HG02798 (cell line): ENCODE measurements at regions not wholly inside any gene's neighbourhood (a gene's known extent, or its start where the extent isn't known, plus 50 kb on each side); places are given as distances from the start of the nearest gene placed in this dataset.
"Not testable (repeated sequence)": the region's sequence is repeated elsewhere in the genome, so short reads cannot be mapped to it uniquely, and the experiment has no call there.

Source experiments
- ATAC-seq: cut with Tn5 transposase; IDR thresholded peaks from one replicate; pipeline ENCODE4 v1.9.1; 2021; ENCODE audit warnings: mild to moderate bottlenecking; ENCODE audit not compliant: unreplicated experiment, poor library complexity

DNA sequence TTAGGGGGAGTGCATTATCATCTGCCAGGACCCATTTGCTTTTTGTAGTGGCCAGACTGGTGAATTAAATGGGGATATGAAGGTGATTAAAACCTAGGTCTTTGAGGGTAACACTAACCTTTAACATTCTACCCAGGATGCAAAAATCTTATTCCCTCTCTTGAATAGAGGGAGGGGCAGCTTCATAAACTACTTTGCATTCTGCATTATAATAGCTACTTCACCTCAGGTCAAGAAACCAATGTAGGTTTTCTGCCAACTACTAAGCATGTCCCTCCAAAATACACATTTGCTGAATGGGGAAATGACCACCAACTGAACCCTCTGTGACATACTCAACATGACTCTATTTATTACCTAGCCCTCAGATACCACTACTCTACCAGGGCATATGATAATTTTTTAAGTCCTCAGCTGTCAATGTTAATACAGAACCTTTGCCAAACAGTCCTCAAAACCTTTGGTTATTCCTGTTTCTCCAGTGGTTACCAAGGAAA lies 477.6 kb upstream of the CD180 start:
- no peak for ATAC-seq

DNA sequence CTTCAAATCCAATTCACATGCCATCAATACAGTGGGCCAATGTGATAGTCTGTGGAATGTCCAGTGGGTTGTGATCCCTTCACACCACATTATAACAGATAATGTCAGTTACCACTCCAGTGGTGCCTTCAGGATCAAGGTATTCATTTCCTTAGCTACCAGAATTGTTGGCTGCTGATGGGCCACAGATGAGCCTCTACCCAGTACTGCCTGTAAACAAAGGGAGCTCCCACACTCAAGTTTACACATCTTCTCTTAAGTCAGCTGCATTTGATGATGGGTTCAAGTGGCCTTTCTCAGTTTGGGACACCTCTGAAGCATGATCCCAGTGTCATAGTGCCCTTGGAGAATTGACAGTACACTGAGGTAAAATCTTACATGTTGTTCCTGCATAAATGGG lies 477.0 kb upstream of the CD180 start:
- ATAC-seq, result no peak

DNA sequence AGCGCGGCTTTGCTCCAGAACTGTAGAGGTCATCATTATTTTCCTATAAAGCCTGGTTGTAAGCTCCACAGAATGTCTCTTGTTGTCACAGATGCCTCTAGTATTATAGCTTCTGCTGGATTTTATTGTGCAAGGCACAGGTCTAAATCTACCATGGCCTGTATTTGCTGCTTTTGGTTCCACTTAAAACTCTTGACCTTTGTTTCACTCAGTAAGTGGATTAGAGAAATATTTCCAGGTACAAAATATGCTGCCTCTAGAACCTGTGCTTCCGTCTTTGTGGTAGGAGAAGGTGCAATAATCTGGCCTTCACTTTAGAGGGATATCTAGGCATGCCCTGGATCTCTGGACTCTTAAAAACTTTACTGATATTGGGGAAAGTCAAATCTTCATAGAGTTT lies 476.6 kb upstream of the CD180 start:
- no peak for ATAC-seq

DNA sequence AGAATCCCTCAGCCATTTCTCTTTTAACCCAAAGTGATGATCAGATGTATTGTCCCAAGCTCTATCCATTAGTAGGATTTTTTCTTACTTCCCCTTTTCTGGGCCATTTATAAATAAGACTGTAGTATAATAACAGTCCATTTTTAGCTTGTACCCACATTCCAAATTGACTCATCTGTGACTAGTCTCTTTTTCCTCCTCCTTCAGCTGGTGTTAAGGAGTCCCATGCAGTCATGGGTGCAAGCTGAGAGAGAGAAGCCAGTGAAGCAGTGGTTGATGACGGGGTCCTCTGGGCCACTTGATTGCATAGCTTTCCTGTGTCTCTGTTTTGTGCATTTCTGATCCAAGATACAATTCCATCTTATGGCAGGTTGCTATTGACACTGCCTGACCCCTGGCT lies 476.0 kb upstream of the CD180 start:
- no peak for ATAC-seq

DNA sequence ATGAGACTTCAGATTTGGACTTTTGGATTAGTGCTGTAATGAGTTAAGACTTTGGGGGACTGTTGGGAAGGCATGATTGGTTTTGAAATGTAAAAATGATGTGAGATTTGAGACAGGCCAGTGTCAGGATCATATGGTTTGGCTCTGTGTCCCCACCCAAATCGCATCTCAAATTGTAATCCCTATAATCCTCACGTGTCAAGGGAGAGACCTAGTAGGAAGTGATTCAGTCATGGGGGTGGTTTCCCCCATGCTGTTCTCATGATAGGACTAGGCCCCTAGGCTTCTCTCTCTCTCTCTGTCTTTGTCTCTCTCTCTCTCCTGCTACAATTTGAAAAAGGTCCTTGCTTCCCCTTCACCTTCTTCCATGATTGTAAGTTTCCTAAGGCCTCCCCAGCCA lies 473.3 kb upstream of the CD180 start:
- ATAC-seq, result no peak

DNA sequence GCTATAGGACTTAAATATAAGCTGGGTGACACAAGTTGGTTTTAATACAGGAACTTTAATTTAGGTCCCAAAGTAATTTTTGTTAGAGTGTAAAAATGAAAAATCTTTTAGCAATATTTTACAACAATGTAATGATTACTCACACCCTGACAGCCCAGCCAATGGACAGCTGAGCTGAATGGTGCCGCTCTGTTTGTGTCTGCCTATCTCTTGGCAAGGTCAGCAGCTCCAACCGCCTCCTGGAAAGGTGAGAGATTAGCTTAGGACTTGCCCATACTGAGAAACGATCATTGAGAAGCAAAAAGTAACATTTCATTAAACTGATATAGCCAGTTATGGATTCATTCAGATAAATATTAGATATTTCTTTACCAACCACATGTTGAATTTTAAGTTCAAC lies 463.6 kb upstream of the CD180 start:
- ATAC-seq, result no peak

DNA sequence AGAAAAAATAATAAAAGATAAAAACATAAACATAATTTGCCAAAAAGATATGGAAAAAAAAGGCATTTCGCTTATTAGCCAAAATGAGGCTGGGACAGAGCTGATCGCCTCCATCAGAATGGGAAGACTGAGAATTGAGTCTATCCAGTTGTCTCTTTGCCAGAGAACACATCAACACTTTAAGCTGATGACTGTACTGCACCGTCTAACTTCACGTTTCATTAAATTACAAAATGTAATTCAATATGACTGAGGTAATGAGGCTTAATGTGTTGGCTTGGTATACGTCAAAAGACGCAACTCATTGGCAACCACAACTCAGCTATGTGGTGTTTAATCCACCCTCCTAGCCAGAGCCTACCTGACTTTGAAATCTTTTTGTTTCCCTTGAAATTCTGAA lies 462.7 kb upstream of the CD180 start:
- ATAC-seq, result no peak

DNA sequence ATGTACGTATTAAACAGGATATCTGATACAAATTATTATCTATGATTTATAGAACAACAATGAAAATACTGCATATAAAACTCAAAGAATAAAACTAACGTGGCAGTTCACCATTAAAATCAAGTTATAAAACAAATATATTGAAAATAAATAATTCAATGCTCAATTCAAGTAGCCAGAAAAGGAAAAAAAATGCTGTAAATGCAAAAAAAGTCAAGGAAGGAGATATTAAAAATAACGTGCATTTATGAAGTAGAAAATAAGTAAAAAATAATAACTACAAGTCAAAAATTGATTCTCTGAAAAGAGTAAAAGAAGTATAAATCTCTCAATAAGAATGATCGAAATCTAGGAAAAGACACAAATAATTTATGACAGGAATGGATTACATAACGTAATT lies 460.5 kb upstream of the CD180 start:
- no peak for ATAC-seq

DNA sequence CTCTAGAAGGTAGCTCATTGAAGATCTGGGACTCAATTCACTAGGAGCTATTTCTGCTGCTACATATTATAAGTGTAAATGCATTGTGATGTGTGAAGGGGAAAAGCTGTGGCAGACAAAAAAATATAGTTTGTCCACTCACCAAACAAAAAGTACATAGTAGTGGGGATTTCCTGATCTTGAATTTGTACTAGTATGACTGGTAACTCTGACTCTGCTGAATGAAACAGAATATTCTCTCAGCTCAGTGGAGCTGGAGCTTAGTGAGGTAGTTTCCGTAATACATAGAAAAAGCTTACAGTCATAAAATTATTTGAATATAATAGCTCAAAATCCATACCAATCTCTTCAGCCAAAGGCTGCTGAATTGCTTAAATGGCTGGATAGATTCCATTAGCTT lies 455.6 kb upstream of the CD180 start:
- peak; percentile 71 for ATAC-seq

DNA sequence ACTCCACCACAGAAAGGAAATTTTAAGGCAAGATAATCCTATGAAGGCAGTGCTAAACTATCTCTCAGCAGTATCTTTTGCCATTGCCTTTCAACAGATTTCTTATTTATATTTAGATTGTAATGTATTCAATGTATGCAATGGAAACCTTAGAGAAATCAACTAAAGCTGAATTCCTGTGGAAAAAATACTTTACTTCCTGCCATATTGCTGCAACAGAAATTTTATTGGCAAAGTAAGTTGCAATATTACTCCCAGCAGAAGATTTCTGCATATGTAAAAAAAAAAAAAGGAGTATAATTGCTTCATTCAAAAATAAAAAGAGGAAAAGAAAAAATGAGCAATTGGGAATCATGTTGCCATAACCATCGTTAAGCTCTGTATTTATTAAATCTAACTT lies 454.6 kb upstream of the CD180 start:
- ATAC-seq, result no peak

DNA sequence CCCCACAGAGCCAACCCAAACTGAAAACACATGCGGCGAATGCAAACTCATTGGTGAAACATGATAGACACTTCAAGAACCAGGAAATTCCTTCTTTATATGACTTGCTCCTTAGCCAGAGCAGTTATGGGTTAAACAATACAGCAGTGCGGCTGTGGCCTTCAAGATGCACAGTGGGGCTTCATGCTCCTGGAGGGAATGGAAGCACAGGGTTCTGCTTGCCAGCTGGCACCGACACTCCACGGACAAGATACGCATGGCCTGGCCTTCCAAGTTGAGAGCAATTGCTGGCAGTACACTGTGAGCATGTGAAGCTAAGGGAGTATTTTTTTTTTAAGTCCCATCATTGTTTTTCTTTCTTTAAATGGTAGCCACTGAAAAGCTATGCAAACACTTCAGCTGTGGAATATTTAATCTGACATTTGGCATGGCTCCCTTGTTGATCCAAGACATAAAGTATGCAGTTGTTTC lies 451.6 kb upstream of the CD180 start:
- no peak for ATAC-seq

DNA sequence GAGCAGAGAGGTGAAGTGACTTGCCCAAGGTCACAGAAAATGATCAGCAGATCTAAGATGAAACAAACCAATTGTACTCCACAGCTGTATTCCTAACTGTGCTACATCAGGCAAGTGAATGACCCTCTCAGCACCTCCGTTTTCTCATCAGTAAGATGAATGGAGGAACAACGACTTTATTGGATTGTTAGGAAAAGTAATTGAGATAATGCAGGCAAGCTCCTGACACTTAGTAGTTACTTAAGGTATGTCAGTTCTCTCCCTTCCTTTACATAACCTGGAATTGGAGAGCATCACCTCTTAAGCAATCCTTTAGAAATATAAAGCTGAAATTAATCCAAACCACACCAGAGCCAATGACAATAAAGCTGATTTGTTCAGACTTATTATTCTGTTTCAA lies 451.2 kb upstream of the CD180 start:
- no peak for ATAC-seq

DNA sequence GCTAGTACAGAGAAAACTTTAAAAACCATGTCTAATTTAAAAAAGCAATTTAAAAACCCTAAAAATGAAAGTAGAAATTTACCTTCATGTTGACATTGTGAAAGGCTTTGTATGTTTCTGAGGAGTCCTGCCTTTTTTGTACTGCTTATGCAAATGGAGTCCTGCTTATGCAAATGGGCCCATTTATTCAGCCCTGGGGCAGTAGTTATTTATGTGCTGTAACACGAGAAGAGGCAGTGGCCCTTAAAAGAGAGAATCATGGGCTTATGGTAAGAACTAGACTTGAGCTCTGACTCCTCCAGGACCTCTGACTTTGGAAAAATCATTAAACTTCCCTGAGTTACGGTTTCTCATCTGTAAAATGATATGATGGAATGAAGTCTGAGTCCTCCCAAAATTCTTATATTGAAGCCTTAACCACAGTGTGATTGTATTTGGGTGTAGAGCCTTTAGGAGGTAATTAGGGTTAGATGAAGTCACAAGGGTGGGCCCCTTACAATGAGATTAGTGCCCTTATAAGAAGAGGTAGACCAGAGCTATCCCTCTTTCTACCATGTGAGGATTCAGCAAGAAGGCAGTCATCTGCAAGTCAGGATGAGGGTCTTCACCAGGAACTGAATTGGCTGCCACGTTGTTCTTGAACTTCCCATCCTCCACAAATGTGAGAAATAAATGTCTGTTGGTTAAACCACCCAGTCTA lies 447.8 kb upstream of the CD180 start:
- ATAC-seq, result no peak

DNA sequence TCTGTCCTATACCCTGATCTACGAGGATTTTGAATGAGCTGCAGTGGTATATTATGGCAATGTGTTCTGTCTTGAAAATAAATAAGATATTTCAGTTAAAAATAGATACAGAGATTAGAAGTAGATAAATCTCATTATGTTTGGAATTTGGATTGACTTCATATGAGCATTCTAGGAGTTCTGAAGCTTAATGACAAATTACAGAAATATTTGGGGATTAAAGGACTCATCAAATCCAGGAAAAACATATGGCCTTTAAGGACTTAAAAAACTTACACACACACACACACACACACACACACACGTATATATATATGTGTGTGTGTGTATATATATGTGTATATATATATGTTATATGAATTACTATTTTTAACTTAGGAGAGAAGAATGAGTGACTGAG lies 446.9 kb upstream of the CD180 start:
- ATAC-seq, result no peak

DNA sequence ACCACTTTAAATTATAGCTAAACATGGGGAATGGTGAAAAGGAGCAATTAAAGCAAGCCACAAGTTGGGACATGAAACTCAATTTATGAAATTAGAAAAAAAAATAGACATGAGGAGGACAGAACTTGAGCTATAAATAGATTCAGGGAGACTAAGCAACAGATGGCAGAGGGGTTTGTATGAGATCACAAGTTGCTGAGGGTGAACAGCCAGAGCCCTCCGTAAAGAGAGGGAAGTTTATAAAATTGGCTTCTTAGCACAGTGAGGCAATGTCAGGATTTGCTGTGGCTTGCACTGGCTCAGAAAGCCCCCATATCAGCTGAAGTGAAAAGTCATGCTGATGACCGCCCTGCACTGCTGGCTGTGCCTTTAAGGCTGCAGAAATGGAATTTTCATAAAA lies 443.4 kb upstream of the CD180 start:
- ATAC-seq, result no peak

DNA sequence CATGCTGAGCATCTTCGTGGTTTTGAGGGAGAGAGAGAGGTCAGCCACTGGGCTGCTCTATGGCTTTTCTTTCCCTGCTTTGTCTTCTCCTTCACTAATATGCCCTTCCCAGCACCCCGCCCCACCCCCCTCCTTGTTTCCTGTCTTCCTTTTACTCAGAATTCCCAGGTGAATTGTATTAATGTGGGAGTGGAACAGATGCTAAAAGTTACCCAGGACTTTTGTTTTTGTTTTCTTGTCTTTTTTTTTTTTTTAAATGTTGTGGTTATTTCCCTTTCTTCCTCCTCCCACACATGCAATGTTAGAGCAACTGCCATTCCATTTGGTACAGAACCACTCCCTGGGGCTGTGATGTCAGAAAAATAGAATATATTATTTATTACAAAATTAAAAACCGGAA lies 442.7 kb upstream of the CD180 start:
- ATAC-seq, result no peak

DNA sequence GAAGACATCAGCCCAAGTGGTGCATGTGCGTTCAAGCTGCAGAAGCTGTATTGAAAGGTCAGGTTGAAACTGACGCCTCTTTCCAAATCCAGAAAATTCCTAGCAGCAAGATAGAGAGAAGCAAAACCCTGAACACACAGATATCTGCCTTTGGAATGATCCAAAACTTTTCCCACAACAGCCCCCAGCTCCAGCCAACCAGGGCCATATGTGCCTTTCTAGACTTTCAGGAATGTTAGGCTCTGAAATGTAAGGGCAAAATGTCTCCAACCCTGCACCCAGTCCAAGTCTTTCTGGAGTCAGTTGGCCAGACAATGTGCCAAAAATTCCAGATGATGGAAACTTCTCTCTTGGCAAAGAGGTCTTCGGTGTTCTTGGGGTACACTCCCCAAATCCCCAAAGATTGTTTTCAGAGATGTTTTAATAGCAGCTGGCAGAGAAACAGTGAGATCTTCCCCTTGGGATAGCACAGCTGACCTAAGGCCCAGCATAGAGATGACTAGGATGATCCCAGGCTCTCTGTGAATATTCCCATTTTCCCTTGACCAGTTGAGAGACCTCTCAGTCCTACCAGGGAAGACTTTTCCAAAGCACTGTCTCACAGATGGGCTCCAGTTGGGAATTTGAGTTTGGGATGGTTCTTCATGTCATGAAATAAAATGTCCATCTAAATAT lies 440.4 kb upstream of the CD180 start:
- ATAC-seq, result no peak

DNA sequence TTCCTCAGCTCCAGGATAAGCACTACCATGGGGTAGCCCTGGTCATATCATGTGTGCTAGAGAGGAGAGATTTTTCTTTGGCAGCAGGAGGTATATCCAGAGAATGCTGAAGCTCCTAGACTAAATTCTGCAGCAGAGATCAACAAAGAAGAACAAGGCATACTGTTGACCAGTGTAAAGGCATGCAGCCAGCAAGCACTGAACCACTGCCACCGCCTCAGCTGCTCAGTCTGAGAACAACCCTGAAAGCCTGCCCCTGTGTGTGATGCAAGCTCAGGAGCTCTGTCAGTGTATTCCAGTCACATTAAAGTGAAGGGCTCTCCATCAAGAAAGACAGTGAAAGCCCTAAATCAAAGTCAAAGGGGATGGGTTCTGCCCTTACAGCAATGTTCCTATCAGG lies 439.5 kb upstream of the CD180 start:
- no peak for ATAC-seq

DNA sequence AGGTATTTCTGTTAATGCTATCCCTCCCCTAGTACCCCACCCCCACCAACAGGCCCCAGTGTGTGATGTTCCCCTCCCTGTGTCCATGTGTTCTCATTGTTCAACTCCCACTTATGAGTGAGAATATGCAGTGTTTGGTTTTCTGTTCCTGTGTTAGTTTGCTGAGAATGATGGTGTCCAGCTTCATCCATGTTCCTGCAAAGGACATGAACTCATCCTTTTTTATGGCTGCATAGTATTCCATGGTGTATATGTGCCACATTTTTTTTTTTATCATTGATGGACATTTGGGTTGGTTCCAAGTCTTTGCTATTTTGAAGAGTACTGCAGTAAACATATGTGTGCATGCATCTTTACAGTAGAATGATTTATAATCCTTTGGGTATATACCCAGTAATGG lies 430.5 kb upstream of the CD180 start:
- ATAC-seq, result not testable (repeated sequence)

DNA sequence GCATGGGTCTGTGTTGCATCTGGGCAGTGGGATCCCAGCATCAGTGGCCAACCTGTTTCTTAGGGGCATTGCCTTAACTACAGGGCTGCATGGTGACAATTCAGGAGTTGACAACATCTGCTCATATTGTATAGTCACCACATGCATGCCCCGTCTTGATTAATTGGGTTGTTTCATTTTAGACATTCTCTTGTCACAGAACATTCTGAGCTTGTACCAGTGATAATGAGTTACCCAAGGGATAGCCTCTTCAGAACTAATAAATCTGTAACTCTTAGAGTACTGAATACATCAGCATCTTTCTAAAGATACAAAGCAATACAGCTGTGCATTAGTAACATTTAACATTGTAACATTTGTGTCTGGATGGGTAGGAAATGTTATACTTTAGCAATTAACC lies 426.5 kb upstream of the CD180 start:
- no peak for ATAC-seq

DNA sequence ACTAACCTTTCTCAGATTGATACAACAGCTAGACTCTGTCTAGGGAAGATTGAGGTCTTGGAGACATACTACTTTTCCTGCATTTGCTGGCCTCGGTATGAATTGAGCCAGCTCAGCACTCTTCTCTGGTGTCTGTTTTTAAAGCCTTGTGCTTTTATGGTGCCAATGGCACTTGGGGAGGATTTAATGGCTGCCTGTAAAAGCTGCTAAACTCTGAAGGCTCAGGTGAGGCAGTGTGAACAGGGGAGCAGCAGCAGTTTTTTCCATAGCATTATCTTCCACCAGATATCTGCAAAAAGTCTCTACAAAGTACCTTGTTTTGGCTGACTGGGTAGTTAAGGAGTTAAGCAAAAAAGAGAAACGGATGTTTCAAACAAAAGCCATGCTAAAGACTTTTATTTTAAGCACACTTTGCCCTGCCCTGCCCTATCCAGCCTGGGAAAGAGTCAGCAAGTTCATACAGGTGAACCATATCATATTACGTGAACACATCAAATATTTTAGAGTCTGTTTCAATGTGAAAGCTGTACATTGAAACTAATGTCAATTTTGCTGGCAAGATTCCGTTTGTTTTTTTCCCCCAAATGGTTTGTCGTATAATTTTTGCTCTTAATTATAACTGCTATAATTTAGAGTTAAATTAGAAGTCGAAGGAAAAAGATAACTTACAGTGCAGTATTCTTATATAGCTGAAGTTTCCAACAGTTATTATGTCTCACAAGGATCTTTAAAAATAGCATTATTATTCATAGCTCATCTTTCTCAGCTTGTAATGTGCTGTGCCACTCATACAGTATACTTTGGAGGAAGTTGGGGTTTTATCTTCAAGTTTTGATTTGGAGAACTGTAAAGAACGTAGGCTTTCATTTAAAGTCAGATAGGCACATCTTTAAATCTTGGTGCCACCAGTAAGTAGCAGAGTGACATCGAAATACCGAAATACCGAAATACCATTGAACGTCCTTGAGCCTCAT lies 424.1 kb upstream of the CD180 start:
- no peak for ATAC-seq
